HG03280 (cell line): ENCODE measurements at regions not wholly inside any gene's neighbourhood (a gene's known extent, or its start where the extent isn't known, plus 50 kb on each side); places are given as distances from the start of the nearest gene placed in this dataset.

Experiments
- ATAC-seq: cut with Tn5 transposase; IDR thresholded peaks from one replicate; pipeline ENCODE4 v1.9.1; 2021; ENCODE audit warnings: mild to moderate bottlenecking, moderate library complexity; ENCODE audit not compliant: unreplicated experiment

GRCh38 chr2:242022550-242023290 lies 153.2 kb downstream of the RTP5 start:
- no peak for ATAC-seq

GRCh38 chr2:242024751-242025355 lies 155.3 kb downstream of the RTP5 start:
- no peak for ATAC-seq

- no peak for ATAC-seq
These were observed 158.3 kb downstream of the RTP5 start for GRCh38 chr2:242027676-242028450.

GRCh38 chr2:242029422-242030225 lies 160.1 kb downstream of the RTP5 start:
- ATAC-seq, result no peak

- ATAC-seq, result no peak
These were observed 160.7 kb downstream of the RTP5 start for GRCh38 chr2:242030226-242030575.

- ATAC-seq, result no peak
These were observed 161.3 kb downstream of the RTP5 start for GRCh38 chr2:242030858-242031257.

DNA sequence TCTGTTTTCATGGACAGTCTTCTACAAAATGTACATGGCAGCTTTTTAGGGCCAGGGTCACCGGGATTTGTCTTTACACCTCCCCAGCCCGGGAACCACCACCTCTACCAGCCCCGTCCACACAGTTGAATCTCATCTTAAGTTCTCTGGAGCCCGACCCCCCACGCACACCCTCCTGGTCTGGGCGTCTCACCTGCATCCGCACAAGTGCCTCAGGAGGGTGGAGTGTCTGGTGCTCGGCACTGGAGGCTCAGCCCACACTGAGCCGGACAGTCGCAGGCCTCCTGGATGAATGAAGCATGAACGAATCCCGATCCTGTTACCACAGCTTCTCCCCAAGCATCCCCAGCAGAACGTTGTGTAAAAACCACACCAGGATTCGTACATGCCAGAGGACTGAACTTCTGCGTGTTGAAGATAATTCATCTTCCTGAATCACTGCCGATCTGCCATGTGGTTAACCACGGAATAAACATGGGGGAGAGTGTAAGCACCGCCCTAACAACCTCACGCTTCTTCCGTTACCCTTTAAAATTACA lies 162.0 kb downstream of the RTP5 start:
- no peak for ATAC-seq

- no peak for ATAC-seq
These were observed 163.5 kb downstream of the RTP5 start for GRCh38 chr2:242032780-242033656.

DNA sequence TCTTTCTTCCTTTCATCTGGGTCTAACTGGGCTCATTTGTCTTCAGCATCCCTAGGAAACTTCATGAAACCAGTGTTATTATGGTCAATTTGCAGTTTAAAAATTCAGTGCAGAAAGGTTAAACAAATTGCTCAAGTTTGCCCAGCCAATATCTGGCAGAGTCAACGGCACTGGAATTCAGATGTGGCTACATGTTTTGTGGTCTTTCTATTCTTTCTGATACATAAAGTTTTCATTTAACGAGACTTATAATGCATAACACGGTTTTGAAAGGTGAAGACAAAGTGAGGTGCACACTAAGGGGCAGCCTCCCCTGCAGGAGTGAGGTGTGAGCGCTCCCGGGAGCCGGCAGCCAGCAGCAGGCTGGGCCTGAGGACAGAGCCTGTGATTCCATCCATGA lies 164.6 kb downstream of the RTP5 start:
- no peak for ATAC-seq

GRCh38 chr2:242034996-242035814 lies 165.7 kb downstream of the RTP5 start:
- ATAC-seq, result no peak

DNA sequence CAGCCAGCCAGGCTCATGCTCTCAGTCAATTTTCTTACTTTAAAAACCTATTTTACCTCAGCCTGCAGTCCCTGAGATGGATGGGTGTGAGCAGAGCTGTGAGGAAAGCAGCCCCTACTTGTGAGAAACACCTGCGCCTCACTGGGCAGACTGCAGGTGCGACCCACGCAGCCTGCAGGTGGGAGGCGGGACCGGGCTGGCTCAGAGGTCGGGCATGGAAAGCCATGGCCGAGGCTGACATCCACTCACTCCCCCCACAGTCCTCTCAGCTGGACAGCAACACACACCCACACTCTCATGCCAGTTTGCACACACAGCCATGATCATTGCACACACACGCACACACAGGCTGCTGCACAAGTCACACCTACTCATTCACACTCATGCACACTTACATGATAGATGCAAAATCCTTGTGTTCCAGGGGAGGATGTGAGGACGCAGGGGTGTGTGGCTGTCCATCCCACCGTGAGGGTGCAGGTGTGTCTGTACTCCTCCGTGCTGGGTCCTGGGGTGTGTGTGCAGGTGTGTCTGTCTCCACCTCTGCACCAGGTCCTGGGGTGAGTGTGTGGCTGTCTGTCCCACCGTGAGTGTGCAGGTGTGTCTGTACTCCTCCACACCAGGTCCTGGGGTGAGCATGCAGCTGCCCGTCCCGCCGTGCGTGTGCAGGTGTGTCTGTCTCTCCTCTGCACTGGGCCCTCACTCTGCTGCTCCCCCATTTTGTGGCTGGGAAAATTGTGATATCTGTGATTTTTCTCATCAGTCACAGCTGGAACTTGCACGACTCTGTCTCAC lies 166.5 kb downstream of the RTP5 start:
- no peak for ATAC-seq

DNA sequence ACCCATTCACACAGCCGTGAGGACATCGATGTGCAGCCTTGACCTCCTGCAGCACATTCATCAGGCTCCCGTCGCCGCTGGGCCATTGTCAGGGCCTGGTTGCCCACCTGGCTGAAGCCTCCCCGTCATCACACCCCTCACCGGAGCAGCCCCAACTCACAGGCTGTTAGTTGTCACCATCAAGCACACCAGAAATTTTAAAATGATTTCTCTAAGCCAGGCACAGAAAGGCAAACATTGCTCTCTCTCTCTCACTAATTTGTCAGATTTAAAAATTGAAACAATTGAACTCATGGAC lies 167.1 kb downstream of the RTP5 start:
- ATAC-seq, result no peak

DNA sequence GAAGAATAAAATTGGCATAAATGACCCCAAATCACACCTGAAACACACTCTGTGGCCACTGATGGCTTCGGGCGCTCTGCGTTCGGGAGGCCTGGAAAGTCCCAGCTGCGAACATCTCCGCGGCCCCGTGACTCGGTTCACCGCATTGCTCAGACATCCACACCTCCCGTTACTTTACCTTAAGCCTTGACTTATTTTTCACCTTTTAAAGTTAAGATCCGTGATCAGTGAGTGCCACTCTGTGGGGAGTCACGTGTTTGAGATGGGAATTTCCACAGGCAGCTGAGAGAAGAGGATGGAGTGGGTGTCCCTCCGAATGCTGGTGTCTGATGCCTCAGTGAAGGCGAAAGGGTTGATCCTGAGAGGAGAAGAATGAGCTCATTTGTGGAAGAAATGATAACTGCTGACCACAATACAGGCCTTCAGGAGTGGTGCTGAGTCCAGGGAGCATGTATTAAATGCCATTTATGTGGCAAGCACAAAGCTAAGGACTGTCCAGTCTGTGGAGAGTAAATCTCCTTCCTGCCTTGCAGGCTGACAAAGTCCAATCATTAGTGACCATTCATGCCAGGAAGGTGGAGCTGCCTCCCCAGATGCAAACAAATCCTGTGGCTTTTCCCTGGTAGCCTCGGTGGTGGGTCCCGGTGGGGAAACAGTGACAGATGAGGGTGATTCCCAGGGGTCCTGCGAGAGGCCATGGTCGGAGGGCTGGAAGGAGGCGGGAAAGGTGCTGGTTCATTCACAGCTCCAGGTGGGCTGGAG lies 168.8 kb downstream of the RTP5 start:
- ATAC-seq, result no peak

- no peak for ATAC-seq
These were observed 169.4 kb downstream of the RTP5 start for GRCh38 chr2:242038928-242039341.

- ATAC-seq, result no peak
These were observed 170.8 kb downstream of the RTP5 start for GRCh38 chr2:242040303-242040655.

- no peak for ATAC-seq
These were observed 171.2 kb downstream of the RTP5 start for GRCh38 chr2:242040681-242041080.

DNA sequence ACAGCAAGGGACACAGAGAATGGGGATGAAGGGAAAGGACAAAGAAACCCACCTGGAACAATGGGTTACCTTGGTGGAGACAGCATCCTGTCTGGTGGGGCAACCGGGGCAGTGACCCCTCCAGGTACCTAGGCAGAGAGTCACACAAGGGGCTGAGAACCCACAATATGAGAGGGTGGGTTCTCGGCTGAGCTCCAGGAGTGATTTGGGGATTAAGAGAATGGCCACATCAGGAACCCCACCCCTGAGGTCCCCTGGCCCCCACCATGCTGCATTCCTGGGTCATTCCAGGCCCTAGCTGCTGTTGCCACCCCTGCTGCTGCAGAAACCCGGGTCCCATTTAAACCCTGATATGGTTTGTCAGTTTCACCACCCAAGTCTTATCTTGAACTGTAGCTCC lies 172.3 kb downstream of the RTP5 start:
- ATAC-seq, result no peak
